Large intestine (tissue), 3 donors: ENCODE measurements at regions not wholly inside any gene's neighbourhood (a gene's known extent, or its start where the extent isn't known, plus 50 kb on each side); places are given as distances from the start of the nearest gene placed in this dataset.
A peak's percentile ranks its signal among the peaks of the same experiment; 100 is the strongest.

Experiments used
- DNase-seq, 2 donors: peaks; one replicate each; pipeline versions ENCODE4 v3.0.0 to v3.0.0-alpha.2; 2013
- H3K27ac ChIP-seq: one replicate; pipeline ENCODE4 v1.5.1; 2013; ENCODE audit warnings: low read length
- H3K27me3 ChIP-seq: 2 replicates; pipeline ENCODE4 v1.6.1; 2013; ENCODE audit warnings: low read length; ENCODE audit not compliant: control insufficient read depth, insufficient read depth
- H3K36me3 ChIP-seq: 2 replicates; pipeline ENCODE4 v1.6.1; 2013; ENCODE audit warnings: low read length; ENCODE audit not compliant: control insufficient read depth, insufficient read depth
- H3K4me1 ChIP-seq: one replicate; pipeline ENCODE4 v1.6.1; 2013; ENCODE audit warnings: low read length; ENCODE audit not compliant: control insufficient read depth, insufficient read depth
- H3K4me3 ChIP-seq: one replicate; pipeline ENCODE4 v1.5.1; 2013; ENCODE audit warnings: low read length
- H3K9me3 ChIP-seq: one replicate; pipeline ENCODE4 v1.6.1; 2013; ENCODE audit warnings: mild to moderate bottlenecking, low read depth, low read length, moderate library complexity; ENCODE audit not compliant: control insufficient read depth
- WGBS: methylation state at CpG from one replicate; pipeline ENCODE4 v1.1.5; 2013; ENCODE audit warnings: low lambda C conversion rate; ENCODE audit not compliant: insufficient coverage; 5-methylcytosine and 5-hydroxymethylcytosine counted together

GRCh38 chr11:126113012-126113411, 50.3 kb upstream of the CDON start:
- Histone ChIP-seq H3K9me3 (no peaks in the 10 kb centered on the region), H3K4me3 (no peak overlapping the region), H3K4me1 (peaks cover 41% of the 10 kb centered on the region), H3K27ac (no peak overlapping the region), H3K27me3 (no peaks in the 10 kb centered on the region), H3K36me3 (no peaks in the 10 kb centered on the region)
- no peak for DNase-seq
- 87% methylated on average over 3 of the region's 9 CpGs for WGBS

DNA sequence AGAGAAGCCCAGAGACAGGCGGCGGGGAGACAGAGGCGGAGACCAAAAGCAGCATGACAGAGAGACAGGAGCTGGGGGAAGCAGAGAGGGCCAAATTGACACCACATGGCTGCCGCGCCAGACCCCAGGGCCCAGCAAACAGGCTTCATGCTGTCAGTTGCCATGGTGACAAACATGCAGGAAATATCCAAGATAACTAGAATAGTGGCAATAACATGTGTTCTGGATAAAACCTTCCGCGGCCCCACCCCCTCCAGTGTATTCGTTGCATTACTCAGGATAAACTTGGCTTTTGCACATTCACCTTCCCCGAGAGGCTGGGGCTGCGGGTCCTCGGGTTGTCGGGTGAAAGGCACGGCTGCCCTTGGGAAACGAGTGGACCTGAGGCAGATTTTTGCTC, 49.9 kb upstream of the CDON start:
- Histone ChIP-seq H3K27me3 (no peaks in the 10 kb centered on the region), H3K27ac (no peak overlapping the region), H3K9me3 (no peaks in the 10 kb centered on the region), H3K4me3 (no peak overlapping the region), H3K36me3 (no peaks in the 10 kb centered on the region), H3K4me1 (peaks cover 41% of the 10 kb centered on the region)
- DNase-seq = peak in 1 of 2 donors; percentile 43
- no CpG with 5 or more reads among the region's 14 CpGs for whole genome bisulfite sequencing
